ENCODE measurements at regions not wholly inside any gene's neighbourhood (a gene's known extent, or its start where the extent isn't known, plus 50 kb on each side); places are given as distances from the start of the nearest gene placed in this dataset.
A peak's percentile ranks its signal among the peaks of the same experiment; 100 is the strongest.

DNA sequence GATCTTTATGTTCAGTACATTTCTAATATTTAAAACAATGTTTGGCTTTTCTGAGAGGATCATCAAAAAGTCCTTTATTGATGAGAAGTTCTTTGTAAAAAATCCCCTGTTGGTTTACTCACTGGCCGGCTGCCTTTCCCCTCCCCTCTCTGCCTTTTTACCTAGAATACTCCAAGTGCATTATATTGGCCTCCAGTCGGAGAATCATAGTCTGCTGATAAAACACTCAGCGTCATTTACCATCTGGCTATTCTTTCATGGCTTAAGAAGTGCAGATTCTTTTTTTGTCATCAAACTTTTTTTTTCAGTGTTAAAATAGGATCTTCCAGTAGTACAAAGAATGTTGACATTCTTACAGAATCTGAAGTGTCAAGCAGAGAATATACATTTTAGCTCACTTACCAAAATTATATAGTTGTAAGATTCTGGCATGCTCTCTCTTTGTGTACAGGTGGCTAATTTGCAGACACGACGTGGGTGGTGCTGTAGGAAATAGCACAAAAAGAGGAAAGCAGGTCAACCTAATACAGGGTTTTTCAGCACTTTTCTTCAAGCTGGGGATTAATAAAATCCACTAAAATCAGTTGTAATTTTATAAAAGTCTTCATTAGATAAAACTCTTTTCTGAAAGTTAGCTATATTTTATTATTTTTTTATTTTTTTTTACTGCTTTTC is 731.8 kb downstream of the KCTD8 start:
- H3K4me3 Mint-ChIP-seq = no peak overlapping the region
- no peaks in the 10 kb centered on the region for H3K4me1 Mint-ChIP-seq
- DNase-seq (ENCODE audit: low spot score in 2 of 2) (no peak), ATAC-seq (ENCODE audit: low read depth) (no peak)
- no peaks in the 10 kb centered on the region for H3K36me3 Mint-ChIP-seq
- no peaks in the 10 kb centered on the region for H3K9me3 Mint-ChIP-seq
- H3K27me3 Mint-ChIP-seq = no peaks in the 10 kb centered on the region
- no peak overlapping the region for H3K27ac Mint-ChIP-seq

DNA sequence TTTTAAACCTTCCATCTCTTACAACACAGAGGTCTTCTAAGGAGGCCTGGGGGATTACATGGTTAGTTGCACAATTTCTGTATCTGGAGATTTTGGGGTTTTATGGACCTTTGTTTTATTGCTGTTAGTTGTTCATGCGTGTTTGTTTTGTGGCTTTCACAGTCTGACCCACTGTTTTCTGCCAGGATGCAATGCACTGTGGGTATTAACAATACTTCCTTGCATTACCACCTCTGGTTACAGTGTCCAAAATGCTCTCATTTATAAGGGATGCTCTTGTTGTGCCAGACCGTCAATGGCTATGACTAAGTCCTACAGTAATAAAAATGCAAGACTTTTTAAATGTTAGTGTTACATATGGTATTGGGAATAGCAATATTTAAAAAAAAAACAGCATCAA is 730.2 kb downstream of the KCTD8 start:
- no peak overlapping the region for H3K27ac Mint-ChIP-seq
- H3K27me3 Mint-ChIP-seq = no peaks in the 10 kb centered on the region
- no peak for ATAC-seq (ENCODE audit: low read depth)
- no peaks in the 10 kb centered on the region for H3K36me3 Mint-ChIP-seq
- no peak for DNase-seq (ENCODE audit: low spot score in 2 of 2)
- no peaks in the 10 kb centered on the region for H3K9me3 Mint-ChIP-seq
- no peaks in the 10 kb centered on the region for H3K4me1 Mint-ChIP-seq
- H3K4me3 Mint-ChIP-seq = no peak overlapping the region

DNA sequence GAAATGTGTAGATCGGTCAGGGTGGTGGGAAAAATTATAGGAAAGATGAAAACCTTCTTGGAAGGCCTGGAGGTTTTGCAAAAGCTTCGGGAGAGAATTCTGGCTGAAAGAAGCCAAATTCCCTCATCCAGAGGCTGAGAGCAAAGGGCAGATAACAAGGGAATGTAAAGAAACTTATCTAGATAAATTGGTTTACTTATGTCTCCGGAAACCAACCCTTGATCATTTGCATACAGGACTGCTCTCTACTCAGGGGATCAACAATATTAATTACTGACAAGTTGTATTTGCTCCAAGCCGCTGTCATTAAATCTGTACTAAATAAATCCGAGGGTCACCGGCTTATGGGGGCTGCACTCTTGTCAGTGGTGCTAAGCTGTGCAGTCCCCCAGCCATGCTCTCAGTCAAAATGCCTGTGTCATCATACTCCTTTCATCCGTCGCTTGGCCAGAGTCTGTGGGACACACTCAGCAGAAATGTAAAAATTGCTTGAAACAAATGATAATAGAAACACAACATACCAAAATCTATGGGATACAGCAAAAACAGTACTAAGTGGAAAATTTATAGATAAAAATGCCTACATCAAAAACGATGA is 715.7 kb downstream of the KCTD8 start:
- ATAC-seq (ENCODE audit: low read depth) = no peak
- Mint-ChIP-seq H3K9me3 (peaks cover 7% of the 10 kb centered on the region), H3K27me3 (no peaks in the 10 kb centered on the region), H3K4me1 (no peaks in the 10 kb centered on the region), H3K27ac (no peak overlapping the region), H3K4me3 (no peak overlapping the region), H3K36me3 (no peaks in the 10 kb centered on the region)
- no peak for DNase-seq (ENCODE audit: low spot score in 2 of 2)

DNA sequence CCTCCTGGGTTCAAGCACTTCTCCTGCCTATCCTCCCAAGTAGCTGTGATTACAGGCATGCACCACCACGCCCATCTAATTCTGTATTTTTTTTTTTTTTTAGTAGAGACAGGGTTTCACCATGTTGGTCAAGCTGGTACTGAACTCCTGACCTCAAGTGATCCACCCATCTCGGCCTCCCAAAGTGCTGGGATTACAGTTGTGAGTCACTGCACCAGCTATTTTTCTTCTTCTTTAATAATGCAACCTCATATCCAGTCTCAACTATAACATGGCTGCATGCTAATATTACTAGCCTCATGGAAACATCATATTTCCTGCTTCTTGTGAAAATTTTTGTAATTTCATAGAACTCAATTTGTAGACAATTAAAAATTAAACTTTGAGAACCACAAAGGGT is 706.5 kb downstream of the KCTD8 start:
- Mint-ChIP-seq H3K9me3 (peaks cover 2% of the 10 kb centered on the region), H3K4me1 (no peaks in the 10 kb centered on the region), H3K27ac (no peak overlapping the region), H3K4me3 (no peak overlapping the region), H3K27me3 (no peaks in the 10 kb centered on the region), H3K36me3 (no peaks in the 10 kb centered on the region)
- ATAC-seq (ENCODE audit: low read depth) = no peak
- no peak for DNase-seq (ENCODE audit: low spot score in 2 of 2)

DNA sequence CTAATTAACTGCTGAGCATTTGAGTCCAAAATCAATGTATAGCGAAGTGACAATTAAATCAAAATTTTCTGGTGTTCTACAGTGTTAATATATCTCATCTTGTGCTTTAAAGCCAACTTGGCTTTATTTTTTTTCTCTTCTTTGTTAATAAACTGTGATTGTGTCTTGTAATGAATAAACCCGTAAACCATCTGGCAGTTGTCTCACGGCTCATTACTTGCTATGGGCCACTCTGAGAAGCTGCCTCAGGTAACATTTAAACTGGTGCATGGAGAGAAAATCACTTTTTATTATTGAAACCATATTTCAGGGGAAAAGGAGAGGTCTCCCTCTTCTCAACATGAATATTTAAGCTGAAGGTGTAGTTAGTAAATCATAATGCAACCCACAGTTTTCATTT is 694.0 kb downstream of the KCTD8 start:
- H3K4me1 Mint-ChIP-seq = no peaks in the 10 kb centered on the region
- H3K27ac Mint-ChIP-seq = no peak overlapping the region
- ATAC-seq (ENCODE audit: low read depth) = no peak

DNA sequence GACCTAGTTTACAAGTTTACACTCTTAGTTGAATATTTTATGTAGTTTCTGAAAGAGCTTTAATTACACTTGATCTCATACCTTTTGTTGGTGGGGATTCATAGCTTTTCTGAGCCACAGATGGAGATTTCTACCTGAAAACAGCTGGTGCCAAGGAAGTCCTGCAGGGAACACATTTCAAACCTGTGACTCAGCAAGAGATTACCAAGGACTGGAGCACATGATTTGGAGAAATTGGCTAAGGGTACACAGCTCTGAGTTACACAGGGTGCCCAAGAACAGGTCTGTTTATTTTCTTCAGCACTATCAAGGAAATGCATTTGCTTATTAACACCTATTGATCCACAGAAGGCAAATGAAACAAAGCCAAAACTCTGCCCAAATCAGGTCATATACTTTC is 691.5 kb downstream of the KCTD8 start:
- peaks cover 4% of the 10 kb centered on the region for H3K9me3 Mint-ChIP-seq
- H3K36me3 Mint-ChIP-seq = no peaks in the 10 kb centered on the region
- ATAC-seq (ENCODE audit: low read depth) (no peak), DNase-seq (ENCODE audit: low spot score in 2 of 2) (no peak)
- no peak overlapping the region for H3K27ac Mint-ChIP-seq
- H3K4me3 Mint-ChIP-seq = no peak overlapping the region
- no peaks in the 10 kb centered on the region for H3K27me3 Mint-ChIP-seq
- H3K4me1 Mint-ChIP-seq = no peaks in the 10 kb centered on the region

More for the DNA sequence above, 694.0 kb downstream of the KCTD8 start:
- no peaks in the 10 kb centered on the region for H3K36me3 Mint-ChIP-seq
- H3K4me3 Mint-ChIP-seq = no peak overlapping the region
- peaks cover 4% of the 10 kb centered on the region for H3K9me3 Mint-ChIP-seq
- no peaks in the 10 kb centered on the region for H3K27me3 Mint-ChIP-seq
- DNase-seq (ENCODE audit: low spot score in 2 of 2) = no peak

DNA sequence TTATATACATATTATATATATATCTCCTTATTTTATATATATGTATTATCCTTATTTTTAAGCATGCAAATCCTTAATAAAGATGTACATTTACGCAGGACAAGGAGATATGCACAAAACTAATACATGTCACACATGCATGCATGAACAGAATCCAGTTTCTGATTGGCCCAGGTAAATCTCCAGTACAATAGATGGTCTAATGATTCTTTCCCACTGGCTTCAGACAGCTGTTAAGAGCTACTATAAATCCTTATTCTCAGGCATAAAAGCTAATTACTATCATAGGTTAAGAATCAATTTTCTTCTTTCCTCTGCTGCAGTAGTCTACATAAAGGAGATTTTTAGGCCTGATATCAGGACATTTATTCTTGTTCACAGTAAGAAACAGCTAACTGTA is 689.8 kb downstream of the KCTD8 start:
- H3K27me3 Mint-ChIP-seq = no peaks in the 10 kb centered on the region
- H3K4me1 Mint-ChIP-seq = no peaks in the 10 kb centered on the region
- peaks cover 1% of the 10 kb centered on the region for H3K9me3 Mint-ChIP-seq

DNA sequence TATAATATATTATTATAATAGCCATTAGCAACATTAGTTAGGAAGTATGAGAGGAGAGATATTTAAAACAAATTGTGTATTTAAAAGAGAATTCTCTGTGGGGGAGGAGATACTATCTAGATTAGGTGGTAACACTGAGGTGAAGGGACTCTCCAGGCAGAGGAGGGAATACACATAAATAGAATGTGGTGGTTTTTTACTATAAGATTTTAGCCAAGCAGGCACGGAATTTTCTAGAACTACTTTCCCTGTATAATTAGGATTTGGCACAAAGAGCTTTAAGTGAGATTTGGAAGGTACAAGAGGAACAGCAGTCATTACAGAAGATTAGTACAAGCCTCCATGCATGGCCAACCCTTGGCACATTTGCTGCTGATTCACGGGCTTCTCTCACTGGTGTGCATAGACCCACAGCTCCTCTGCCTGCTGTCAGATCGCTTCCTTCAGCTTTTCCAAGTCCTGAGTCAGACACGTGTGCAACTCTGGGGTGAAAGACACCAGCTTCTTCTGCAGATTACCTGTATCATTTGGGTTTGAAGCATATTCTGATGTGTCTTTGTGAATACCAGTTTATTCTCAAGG is 685.5 kb downstream of the KCTD8 start:
- Mint-ChIP-seq H3K4me3 (no peak overlapping the region), H3K27ac (no peak overlapping the region), H3K9me3 (no peaks in the 10 kb centered on the region), H3K27me3 (no peaks in the 10 kb centered on the region), H3K4me1 (peaks cover 3% of the 10 kb centered on the region), H3K36me3 (no peaks in the 10 kb centered on the region)
- no peak for DNase-seq (ENCODE audit: low spot score in 2 of 2)
- ATAC-seq (ENCODE audit: low read depth) = no peak

More for the DNA sequence above, 689.8 kb downstream of the KCTD8 start:
- Mint-ChIP-seq H3K4me3 (no peak overlapping the region), H3K36me3 (no peaks in the 10 kb centered on the region), H3K27ac (no peak overlapping the region)
- no peak for DNase-seq (ENCODE audit: low spot score in 2 of 2)
- ATAC-seq (ENCODE audit: low read depth) = no peak

DNA sequence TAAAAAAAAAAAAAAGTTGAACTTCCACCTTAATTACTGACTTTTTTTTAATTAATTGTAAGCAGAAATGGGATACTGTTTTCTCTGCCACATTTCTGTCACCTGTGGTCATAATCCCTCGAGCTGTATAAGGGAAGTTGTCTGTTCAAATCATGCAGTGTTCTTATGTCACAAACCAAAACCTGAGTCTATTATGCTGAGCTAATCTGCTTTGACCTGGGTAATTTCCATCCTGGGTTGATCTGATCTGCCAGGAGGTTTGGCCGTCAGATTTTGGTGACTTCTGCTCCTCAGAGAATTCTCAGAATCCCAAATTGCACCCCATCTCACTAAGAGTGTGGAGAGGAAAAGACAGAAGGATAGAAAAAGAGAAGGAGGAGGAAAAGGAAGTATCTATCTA is 683.1 kb downstream of the KCTD8 start:
- H3K4me1 Mint-ChIP-seq = peaks cover 3% of the 10 kb centered on the region
- ATAC-seq (ENCODE audit: low read depth) = no peak
- H3K4me3 Mint-ChIP-seq = no peak overlapping the region
- H3K36me3 Mint-ChIP-seq = no peaks in the 10 kb centered on the region
- H3K27ac Mint-ChIP-seq = no peak overlapping the region
- no peaks in the 10 kb centered on the region for H3K9me3 Mint-ChIP-seq
- H3K27me3 Mint-ChIP-seq = no peaks in the 10 kb centered on the region
- no peak for DNase-seq (ENCODE audit: low spot score in 2 of 2)

DNA sequence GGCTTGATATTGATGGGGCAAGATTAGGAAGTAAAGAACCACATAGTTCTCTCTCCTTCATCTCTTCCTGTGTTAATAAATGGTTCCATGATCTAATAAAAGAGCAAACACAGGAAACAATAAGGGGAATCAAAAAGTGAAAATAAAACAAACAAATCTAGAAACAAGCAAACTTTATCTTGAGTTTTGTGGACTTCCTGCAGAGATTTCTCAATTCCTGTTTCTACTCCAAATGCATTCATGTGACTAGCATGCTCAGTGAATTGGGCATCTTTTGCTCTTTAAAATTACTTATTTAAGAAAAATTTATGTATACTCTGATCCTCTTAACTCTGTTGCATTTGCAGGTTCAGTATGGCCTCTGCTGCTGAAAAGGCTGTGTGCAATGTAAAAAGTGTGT is 682.0 kb downstream of the KCTD8 start:
- H3K9me3 Mint-ChIP-seq = no peaks in the 10 kb centered on the region
- no peak overlapping the region for H3K27ac Mint-ChIP-seq
- no peaks in the 10 kb centered on the region for H3K36me3 Mint-ChIP-seq

DNA sequence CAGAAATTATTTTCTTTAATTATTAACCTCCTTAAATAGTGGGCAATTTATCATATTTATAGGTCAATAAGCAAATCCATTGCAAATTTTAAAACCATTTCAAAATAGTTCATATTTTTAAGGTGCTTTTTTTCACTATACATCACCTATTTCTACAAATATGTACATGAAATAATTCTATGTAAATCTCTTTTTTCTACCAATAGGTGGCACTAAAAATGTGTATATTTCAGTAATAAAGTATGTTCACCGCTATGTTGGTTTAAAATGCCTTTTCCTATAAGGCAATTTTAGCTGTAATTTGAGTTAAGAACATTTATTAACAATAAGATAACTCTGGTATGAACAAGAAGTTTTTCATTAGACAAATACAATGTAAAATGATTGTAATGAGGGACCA is 672.2 kb downstream of the KCTD8 start:
- H3K9me3 Mint-ChIP-seq = peaks cover 3% of the 10 kb centered on the region
- H3K27ac Mint-ChIP-seq = no peak overlapping the region
- H3K36me3 Mint-ChIP-seq = no peaks in the 10 kb centered on the region
- no peaks in the 10 kb centered on the region for H3K27me3 Mint-ChIP-seq
- H3K4me3 Mint-ChIP-seq = no peak overlapping the region
- H3K4me1 Mint-ChIP-seq = no peaks in the 10 kb centered on the region
- DNase-seq (ENCODE audit: low spot score in 2 of 2) (no peak), ATAC-seq (ENCODE audit: low read depth) (no peak)

More for the DNA sequence above, 682.0 kb downstream of the KCTD8 start:
- Mint-ChIP-seq H3K4me1 (peaks cover 3% of the 10 kb centered on the region), H3K4me3 (no peak overlapping the region), H3K27me3 (no peaks in the 10 kb centered on the region)
- DNase-seq (ENCODE audit: low spot score in 2 of 2) = no peak
- peak; percentile 55 for ATAC-seq (ENCODE audit: low read depth)

DNA sequence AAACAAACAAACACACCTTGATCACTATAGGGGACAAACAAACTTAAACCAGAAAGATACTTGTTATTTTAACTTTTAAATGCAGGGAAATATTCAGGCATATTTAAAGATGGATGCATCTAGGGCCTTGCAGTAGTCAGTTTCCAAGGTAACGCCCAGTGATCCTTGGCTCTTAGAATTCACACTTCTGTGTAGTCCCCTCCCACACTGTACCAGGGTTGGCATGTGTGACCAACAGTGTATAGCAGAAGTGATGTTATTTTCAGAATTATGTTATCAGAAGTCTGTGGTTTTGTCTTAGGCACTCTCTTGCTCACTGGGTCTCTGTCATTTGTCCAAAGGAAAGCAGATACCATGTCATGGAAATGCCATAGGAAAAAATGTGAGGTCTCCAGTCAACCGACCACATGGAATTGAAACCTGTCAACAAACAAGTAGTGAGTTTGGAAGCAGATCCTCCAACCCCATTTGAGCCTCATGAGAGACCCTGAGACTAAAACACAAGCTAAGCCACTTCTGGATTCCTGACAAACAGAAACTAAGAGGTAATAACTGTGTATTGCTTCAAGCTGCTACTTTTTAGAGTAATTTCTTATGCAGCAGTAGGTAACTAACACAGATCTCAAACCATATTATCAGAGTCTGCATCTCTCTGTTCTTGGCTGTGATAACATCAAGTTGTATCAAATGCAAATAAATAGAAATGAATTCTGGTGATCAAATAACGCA is 670.3 kb downstream of the KCTD8 start:
- no peaks in the 10 kb centered on the region for H3K4me1 Mint-ChIP-seq
- H3K9me3 Mint-ChIP-seq = no peaks in the 10 kb centered on the region
- no peak overlapping the region for H3K27ac Mint-ChIP-seq

DNA sequence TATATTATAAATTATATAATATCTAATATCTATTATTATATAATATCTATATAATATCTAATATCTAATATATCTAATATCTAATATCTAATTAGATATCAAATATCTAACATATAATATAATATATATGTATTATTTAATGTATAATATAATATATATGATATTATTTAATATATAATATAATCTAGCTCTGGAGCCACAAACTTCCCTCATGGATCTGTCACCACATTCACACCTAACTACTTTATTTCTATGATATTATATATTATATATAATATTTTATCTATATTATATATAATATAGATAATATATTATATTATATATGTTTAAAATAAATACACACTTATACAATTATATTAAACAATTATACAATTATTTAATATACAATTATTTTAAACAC is 667.5 kb downstream of the KCTD8 start:
- no peak overlapping the region for H3K4me3 Mint-ChIP-seq
- ATAC-seq (ENCODE audit: low read depth) = no peak
- no peaks in the 10 kb centered on the region for H3K27me3 Mint-ChIP-seq
- H3K4me1 Mint-ChIP-seq = no peaks in the 10 kb centered on the region
- H3K27ac Mint-ChIP-seq = no peak overlapping the region
- DNase-seq (ENCODE audit: low spot score in 2 of 2) = no peak
- no peaks in the 10 kb centered on the region for H3K36me3 Mint-ChIP-seq
- no peaks in the 10 kb centered on the region for H3K9me3 Mint-ChIP-seq

More for the DNA sequence above, 670.3 kb downstream of the KCTD8 start:
- H3K4me3 Mint-ChIP-seq = no peak overlapping the region
- H3K36me3 Mint-ChIP-seq = no peaks in the 10 kb centered on the region
- ATAC-seq (ENCODE audit: low read depth) (peak; percentile 27), DNase-seq (ENCODE audit: low spot score in 2 of 2) (no peak)
- H3K27me3 Mint-ChIP-seq = no peaks in the 10 kb centered on the region

DNA sequence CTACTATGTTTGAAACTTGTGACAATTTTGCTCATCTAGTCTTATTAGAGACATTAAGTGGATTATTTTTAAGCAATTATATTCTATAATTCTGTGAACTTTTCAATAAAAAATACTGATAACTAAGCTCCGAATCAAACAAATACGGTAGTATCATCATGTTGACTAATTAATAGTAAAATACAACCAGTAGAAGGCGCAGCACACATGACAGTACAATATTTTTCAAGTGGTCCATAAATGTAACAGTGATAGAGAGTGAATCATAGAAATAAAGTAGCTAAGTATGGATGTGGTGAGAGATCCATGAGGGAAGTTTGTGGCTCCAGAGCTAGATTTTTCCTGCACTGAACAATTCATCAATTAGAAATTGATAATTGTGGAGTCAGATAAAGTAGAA is 666.2 kb downstream of the KCTD8 start:
- H3K4me1 Mint-ChIP-seq = no peaks in the 10 kb centered on the region
- H3K36me3 Mint-ChIP-seq = no peaks in the 10 kb centered on the region
- H3K27me3 Mint-ChIP-seq = no peaks in the 10 kb centered on the region
- H3K4me3 Mint-ChIP-seq = no peak overlapping the region
- H3K27ac Mint-ChIP-seq = no peak overlapping the region
- DNase-seq (ENCODE audit: low spot score in 2 of 2) (no peak), ATAC-seq (ENCODE audit: low read depth) (no peak)
- no peaks in the 10 kb centered on the region for H3K9me3 Mint-ChIP-seq
